ENCODE measurements at regions not wholly inside any gene's neighbourhood (a gene's known extent, or its start where the extent isn't known, plus 50 kb on each side); places are given as distances from the start of the nearest gene placed in this dataset.

DNA sequence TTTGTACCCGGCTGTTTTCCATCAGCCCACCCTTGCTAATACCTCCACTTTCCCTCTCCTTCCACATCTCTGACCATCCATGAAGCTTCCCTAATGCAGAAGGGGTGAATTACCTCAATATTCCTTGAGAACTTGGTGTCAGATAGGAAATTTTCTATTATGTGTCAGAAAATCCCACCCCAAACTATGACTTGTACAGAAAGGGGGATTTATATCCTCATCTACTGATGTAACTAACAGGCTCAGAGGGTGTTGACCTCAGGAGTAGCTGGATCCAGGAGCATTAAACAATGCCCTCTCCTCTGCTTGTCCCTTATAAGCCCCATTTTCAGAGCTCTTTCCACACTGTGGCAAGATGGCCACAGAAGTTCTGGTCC lies 242.8 kb upstream of the TLE3 start:
- no peak for DNase-seq (ENCODE audit: low read depth in 4 of 4, low spot score in 3 of 4)

DNA sequence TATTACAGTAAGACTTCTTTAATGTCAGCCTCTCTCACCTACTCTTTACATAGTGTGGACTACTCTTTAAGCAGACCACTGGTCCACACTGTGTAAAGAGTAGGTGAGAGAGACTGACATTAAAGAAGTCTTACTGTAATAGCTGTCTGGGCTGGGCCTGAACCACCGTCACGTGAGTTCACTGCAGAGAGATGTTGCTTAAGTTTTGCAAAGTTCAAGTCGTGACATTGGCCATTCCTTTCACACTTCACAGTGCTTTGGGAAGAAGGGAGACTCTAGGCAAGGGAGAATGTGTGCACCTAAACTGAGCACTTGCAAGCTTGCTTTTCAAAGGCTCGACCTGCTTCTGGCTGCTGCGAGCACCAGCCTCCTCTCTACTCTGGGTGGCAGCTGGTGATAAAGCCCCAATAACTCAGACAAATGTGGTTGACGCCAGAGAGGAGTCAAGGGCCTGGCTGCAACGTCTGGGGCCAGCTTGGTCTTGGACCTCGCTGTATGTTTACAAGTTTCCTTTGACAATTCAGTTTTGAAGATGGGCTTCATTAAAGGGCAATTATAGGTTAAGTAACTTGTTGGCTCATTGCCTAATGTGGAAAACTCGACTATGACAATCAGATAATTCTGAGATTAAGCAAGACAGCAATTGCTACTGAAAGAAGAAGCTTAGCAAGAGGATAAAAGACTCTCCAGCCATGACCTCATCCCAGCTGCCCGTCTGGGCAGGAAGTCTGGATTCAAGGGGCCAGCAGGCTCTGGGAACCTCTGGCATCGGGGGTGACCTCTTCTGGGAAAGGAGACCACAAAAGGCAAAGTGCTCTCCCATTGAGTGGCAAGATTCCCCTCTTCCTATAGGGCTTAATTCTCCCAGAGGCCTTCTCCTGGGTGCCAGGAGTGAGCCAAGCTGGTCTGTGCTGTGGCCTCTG lies 242.1 kb upstream of the TLE3 start:
- no peak for DNase-seq (ENCODE audit: low read depth in 4 of 4, low spot score in 3 of 4)

DNA sequence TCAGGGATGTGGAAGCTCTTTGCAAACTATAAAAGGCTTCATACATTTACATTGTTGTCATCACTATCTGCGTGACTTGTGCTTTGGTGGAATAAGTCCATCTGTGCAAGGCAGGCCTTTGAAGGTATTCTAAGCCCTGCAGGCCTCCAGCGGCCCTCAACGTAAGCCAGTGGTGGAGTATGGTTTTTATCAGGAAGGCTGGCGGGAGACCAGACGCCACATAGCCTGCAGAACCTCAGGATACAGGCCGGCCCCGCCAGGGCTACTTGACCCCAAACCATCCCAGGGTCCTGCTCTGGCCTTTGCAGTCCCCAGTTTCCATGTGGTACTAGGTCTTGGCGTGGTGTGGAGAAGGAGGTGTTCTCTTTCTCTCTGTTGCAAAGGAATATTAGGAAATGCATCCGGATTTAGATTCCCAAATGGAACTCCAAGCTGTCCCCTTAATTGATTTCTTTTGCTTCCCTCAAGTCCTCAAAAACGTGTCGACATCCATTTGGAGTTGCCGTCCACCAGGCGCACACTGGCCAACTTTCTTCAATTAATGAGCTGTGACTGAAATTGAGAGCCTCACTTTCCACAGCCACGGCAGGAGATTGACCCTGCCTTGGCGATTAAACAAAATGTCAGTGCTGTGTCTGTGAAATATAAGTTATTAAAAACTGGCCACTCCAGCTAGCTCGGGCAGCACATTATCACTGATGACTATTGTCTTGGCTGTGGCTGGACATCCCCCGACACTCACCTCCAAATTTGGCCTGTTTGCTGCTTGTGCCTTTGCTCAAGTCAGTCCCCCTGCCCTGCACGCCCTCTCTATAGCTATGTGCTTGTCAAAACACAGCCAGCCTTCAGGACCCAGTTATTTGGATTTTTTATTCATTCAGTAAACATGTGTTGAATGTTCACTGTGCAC lies 239.8 kb upstream of the TLE3 start:
- DNase-seq (ENCODE audit: low read depth in 4 of 4, low spot score in 3 of 4) = no peak

DNA sequence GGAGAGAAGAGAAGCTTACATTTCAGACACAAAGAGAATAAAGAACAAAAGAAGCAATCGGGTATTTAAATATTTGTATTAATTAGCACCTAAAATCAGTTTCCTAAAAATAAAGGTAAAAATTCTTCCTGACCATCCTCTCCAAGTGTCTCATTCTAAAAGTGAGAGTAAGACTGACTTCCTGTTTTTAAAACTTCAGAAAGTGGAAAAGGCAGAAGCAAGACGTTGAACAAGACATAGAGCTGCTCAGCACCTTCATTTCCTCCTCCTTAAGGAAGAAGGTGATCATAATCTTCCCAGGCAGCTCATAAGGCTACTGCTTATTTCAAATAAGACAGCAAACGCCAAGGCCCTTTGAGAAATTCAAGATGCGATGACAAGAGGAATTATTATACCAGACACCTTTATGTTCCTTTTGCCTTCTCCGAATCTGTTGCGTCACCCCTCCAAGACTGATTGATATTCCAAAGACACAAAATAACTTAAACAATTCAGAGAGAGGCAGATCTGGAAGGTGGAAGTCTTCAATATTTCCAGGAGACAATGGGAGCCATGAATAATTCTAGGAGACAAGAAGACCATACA lies 238.8 kb upstream of the TLE3 start:
- DNase-seq (ENCODE audit: low read depth in 4 of 4, low spot score in 3 of 4) = no peak

DNA sequence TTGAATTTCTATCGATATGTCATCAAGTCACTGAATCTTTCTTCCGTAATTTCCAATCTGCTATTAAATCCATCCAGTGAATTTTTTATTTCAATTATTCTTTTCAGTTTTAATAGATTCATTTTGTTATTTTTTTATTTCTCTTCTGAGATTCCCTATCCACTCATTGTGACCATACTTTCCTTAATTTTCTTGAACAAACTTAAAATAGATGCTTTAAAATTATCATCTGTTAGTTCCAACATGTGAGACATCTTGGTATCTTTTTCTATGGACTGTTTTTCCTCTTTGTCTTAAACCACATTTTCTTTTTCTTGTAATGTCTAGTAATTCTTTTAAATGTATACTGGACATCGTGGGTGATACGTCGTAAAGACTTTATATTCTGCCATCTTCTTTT lies 236.6 kb upstream of the TLE3 start:
- no peak for DNase-seq (ENCODE audit: low read depth in 4 of 4, low spot score in 3 of 4)

DNA sequence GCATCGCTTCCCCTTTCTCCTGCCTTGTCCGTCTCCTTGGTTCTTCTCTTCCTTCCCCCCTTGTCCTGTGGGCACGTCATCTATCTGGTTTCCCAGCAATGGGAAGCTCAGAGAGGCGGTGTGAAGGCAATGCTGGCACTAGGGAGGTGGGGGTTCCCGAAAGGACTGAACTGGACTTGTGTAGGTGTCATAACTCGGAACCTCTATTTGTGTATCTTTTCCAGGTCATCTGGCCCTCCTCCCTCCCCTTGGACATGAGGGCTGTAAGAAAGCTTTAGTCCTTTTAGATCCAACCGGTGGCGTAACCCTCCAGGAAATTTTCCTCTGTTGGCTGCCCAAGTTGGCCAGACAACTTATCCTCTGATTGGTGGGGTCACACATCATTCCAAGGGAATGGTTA lies 231.5 kb upstream of the TLE3 start:
- no peak for DNase-seq (ENCODE audit: low read depth in 4 of 4, low spot score in 3 of 4)

DNA sequence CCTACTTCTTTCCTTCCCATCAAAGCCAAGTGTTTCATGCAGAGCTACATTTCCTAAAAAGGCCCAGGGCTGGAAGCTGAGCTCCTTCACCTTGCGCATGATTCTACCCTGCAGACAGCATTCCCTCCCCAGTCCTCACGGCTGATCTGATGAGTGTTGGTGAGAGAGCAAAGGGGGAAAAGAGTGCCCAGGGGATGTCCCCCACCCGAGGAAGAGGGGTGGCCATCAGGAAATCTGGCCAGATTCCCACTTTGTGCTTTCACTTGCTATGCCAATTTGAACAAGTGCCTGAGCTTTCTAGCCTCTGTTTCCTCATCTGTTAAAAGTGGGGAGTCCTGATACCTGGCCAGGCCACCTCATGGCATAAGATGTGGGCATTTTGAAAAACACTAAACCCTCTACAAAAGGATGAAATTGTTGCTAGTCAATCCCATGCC lies 231.0 kb upstream of the TLE3 start:
- DNase-seq (ENCODE audit: low read depth in 4 of 4, low spot score in 3 of 4) = no peak

DNA sequence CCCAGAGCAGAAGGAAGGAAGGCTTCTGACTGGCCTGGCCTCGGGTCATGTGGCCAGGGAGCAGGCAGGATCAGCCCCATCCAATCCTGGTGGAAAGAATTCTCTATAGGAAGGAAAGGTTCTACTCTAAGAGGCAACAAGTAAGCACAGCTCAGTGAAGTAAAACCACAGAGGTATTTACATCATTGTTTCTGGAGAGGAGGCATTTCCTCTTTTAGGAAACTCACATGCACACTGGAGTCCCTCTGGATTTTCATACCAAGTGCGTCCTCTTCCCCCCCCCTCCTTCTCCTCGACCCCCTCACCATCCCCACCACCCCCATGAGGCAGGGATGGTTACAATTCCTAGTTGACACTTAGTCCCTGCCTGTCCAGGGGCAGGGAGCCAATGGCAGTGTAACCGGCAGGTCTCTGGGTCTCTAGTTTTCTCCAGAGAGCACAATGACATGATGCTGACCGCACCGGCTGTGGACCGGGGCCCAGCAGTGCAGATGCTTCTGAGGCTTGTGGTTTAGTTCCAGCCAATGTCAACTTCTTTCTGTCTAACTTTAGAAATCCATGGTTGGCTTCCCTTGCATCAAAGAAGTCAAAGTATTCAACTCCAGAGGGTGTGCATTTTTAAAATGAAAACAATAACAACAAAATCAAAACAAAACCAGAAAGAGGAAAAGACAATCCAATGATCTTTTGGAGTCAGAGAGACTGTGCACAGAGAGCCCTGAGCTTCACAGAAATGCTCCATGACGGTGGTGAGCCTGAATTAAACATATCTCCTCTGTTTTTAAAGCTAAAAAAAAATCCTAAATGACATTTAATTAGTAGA lies 230.3 kb upstream of the TLE3 start:
- no peak for DNase-seq (ENCODE audit: low read depth in 4 of 4, low spot score in 3 of 4)

DNA sequence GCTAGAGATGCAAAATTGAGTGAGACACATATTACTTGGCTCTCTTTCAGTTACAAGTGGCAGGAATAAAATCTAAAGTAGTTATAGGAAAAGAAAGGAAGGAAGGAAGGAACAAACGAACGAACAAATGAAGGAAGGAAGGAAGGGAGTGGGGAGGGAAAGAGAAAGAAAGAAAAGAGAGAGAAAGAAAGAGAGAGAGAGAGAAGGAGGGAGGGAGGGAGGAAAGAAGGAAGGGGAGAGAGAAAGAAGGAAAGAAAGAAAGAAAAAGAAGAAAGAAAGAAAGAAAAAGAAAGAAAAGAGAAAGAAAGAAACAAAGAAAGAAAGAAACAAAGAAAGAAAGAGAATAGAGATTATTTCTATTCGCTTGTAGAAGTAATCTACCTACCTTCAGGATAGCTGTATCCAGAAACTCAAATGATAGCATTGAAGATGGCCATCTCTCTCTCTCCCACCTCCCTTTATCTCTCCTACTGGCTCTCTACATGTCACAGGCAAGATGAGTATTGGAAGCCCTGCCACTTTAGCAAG lies 229.7 kb upstream of the TLE3 start:
- no peak for DNase-seq (ENCODE audit: low read depth in 4 of 4, low spot score in 3 of 4)

DNA sequence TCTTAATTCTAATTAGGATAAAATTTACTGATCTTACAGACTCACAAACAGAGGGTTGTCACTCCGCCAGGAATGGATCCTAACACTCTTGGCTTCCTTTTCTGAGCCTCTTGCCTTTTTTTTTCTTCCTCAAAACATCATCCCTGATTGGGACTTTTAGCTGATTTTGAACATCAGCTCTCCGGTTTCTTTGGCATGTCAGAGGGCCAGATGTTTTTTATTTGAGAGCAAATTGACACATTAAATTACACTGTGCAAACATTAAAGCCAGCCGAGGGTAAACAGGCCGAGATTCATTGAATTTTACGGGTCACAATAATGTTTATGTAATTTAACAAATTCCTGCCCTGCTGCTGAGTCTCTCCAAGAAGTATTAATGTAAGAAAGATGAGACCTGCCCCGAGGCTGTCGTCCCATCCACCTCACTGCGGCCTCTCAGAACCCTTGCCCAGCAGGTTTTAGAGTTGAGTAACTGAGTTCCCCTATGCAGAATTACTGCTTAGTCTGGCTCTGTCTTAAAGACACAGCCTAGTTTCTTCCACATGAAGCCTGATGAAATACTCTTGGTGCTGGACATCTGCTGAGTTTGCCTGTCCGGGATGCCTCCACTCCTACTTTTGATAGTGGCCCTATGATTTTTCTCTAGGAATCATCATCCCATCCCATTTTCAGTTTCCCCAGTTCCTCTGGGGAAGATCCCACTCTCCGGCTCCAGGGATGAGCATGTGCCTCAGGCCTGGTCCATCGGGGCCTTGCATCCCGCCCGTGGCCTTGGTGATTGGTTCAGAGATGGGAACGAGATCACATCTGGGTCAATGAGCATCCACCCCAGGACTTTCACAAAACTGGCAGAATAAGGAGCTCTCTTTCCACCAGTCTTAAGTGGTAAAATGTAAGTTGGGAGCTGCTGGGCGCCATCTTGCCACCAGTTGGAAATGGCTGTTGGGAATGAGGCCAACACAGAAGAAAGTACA lies 226.6 kb upstream of the TLE3 start:
- DNase-seq (ENCODE audit: low read depth in 4 of 4, low spot score in 3 of 4) = no peak

DNA sequence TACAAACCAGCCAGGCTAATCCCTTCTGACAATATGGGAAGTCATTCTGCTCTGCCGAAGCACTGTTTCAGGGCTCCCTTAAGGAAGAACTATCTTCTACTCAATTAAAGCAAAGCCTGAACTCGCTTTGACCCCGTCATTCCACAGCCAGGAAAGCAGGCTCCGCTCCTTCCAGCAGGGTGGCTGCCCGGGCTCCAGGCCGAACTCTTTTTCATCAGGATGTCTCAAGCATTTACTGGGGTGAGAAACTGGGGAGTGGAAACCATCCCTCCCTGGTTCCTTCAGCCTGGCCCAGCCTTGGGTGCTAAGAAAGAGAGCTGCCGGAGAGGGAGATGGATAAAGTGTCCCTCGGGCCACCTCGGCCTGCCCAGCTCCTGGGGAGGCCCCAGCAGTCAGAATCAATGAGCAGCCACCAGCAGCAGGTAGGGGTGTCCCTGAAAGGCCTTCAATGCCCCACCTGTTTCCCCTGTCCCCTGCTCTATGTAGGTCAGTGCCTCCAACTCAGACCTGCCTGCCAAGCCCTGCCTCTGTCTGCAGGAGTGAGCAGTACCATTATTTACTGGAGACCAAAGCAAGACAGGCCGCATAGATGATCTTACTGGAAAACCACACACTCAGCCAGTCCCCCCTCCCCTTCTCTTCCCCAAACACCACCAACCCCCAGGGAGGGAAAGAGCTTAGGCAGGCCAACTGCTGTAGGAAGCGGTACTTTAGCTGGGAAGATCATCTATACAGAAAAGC lies 225.6 kb upstream of the TLE3 start:
- DNase-seq (ENCODE audit: low read depth in 4 of 4, low spot score in 3 of 4) = no peak

DNA sequence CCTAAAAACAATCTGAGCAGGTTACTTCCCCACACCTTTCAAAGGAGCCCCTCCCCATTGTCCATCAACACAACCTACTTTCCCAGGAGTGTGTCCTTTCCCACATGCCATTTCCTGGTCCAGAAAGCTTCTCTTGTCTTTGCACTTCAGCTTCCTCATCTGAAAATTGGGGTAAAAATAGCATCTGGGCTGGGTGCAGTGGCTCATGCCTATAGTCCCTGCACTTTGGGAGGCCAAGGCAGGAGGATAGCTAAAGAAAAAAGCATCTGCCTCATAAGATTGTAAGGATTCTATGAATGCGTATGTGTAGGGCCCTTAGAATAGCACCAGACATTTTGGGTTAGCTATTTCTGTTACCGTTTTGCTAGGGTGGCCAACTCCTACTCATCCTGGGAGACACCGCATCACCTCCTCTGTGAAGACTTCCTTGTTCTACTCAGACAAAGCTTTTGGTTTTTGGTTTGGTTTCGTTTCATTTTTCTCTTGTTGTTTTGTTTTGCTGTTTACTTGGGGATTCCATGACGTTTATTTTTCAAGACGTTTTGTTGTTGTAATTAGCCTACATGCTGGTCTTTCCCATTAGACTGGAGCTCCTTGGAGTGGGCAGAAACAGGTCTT lies 224.4 kb upstream of the TLE3 start:
- no peak for DNase-seq (ENCODE audit: low read depth in 4 of 4, low spot score in 3 of 4)

DNA sequence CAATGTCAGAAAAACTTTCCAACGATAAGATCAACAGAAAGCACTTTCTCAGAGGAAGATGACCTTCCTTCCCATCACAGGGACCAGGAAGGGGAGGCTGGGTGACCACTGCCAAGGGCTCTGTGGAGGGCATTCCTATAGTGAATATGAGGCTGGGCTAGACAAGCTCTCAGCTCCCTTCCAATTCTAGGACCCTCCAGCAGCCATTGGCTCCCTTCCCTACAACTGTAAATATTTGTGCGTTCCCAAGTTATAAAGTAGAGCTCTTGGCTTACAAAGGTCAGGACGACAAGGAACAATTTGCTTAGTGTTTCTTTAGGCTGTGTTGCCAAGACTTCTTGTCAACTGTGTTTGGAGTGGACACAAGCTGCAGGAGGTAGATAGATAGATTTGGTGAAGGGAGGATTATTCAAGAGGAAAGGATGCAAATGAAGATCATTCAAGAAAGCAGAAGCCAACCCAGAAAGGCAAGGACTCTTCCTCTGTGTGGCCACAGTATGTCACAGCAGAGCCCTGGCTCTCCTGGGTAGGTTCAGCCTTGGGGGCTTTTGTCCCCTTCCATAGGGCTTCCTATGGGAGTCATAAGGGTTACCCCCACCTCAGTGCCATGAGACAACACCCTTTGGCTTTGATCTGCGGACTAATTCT lies 223.6 kb upstream of the TLE3 start:
- no peak for DNase-seq (ENCODE audit: low read depth in 4 of 4, low spot score in 3 of 4)

DNA sequence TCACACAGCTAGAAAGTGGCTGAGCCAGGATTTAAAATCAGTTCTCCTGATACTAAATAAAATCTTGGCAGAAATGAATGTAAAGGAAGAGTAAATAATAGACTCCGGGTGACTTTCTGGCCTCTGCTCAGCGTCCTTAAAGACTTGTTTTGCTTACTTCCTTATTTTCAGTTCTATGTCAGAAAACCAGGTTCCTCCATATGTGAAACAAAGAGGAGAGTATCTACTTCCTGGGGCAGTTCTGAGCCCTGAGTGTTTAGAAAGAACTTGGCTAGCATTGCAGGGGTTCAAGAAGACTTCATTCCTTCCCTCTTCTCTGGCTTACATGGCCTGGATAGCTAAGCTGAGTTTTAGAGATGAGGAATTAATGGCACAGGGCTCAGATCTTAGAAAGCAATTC lies 222.8 kb upstream of the TLE3 start:
- DNase-seq (ENCODE audit: low read depth in 4 of 4, low spot score in 3 of 4) = no peak

DNA sequence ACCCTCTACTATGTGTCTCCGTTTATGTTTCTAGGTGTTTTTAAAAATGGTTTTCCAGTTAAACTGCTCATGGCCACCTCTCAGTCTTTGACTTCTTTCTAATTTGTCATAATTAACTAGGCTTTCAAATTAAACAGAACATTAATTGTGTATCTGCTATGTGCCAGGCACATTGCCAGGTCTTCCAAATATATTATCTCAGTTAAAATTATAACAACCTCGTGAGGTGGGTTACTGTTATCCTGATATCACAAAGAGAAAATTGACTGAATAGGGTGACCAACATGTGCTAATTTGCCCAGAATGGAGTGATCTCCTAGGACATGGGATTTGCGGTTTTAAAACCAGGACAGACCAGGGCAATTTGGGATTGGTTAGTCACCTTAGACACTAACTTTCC lies 222.4 kb upstream of the TLE3 start:
- DNase-seq (ENCODE audit: low read depth in 4 of 4, low spot score in 3 of 4) = no peak

DNA sequence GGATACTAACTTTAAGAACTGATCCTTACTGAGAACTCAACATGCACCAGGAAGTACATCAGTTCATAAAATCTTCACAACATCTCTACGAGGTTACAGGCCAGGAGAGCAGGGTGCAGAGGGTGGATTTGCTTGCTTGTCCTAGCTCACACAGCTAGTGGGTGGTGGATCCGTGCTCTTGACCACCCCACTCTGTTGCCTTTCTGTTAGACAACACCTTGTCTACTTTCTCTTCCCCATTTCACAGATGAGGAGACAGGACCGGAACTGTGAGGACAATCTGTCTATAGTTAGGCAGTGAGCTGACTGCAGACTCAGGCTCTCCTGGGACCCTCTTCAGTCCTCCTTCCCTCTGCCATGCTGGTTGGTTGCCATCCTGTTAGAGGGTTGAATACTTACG lies 221.7 kb upstream of the TLE3 start:
- no peak for DNase-seq (ENCODE audit: low read depth in 4 of 4, low spot score in 3 of 4)

Data from right renal pelvis (tissue), 4 donors.